ENCODE measurements at regions not wholly inside any gene's neighbourhood (a gene's known extent, or its start where the extent isn't known, plus 50 kb on each side); places are given as distances from the start of the nearest gene placed in this dataset.

GRCh38 chr16:50441486-50442157 is 72.8 kb upstream of the BRD7 start:
- H3K4me1 ChIP-seq (ENCODE audit: control insufficient read depth, insufficient read depth, low read depth, low read length) = peaks cover 1% of the 10 kb centered on the region

GRCh38 chr16:50440991-50441390 is 72.2 kb upstream of the BRD7 start:
- Histone ChIP-seq H2AFZ (ENCODE audit: low read depth, low read length) (no peak overlapping the region), H4K91ac (ENCODE audit: low read length) (no peak overlapping the region), H3K4me3 (ENCODE audit: insufficient read depth in 1 of 2, low read depth in 1 of 2, low read length in 2 of 2) (no peak overlapping the region), H2BK12ac (ENCODE audit: low read length in 2 of 2) (no peak overlapping the region), H2AK5ac (ENCODE audit: low read length, severe bottlenecking) (no peak overlapping the region), H2BK120ac (ENCODE audit: low read depth, low read length) (no peak overlapping the region), H2BK15ac (ENCODE audit: low read depth, poor library complexity, severe bottlenecking) (no peak overlapping the region), H2BK5ac (ENCODE audit: low read depth, low read length, poor library complexity, severe bottlenecking) (no peak overlapping the region), H3K4me2 (ENCODE audit: low read length, poor library complexity, severe bottlenecking) (no peak overlapping the region), H3K14ac (ENCODE audit: low read length in 2 of 2) (peak overlapping the region in 1 of 2 experiments; percentile 3), H4K8ac (ENCODE audit: low read length) (no peak overlapping the region), H3K27me3 (ENCODE audit: control insufficient read depth in 1 of 2, insufficient read depth in 1 of 2, low read length in 2 of 2) (peaks cover 0 to 2% of the 10 kb centered on the region in 2 experiments), H3K27ac (ENCODE audit: low read length, poor library complexity, severe bottlenecking) (no peak overlapping the region), H3K9me3 (ENCODE audit: control insufficient read depth, low read length) (peaks cover 7% of the 10 kb centered on the region), H3K18ac (ENCODE audit: low read depth in 1 of 2, low read length in 2 of 2) (no peak overlapping the region), H3K9ac (ENCODE audit: low read length) (no peak overlapping the region), H3K4me1 (ENCODE audit: control insufficient read depth, insufficient read depth, low read depth, low read length) (peaks cover 1% of the 10 kb centered on the region), H3K23ac (ENCODE audit: low read length in 2 of 2) (no peak overlapping the region), H3K36me3 (ENCODE audit: control insufficient read depth in 1 of 2, insufficient read depth in 2 of 2, low read depth in 1 of 2, low read length in 2 of 2) (no peaks in the 10 kb centered on the region), H3K79me1 (replicated peaks; ENCODE audit: low read length, poor library complexity, severe bottlenecking) (no peaks in the 10 kb centered on the region), H3K4ac (ENCODE audit: low read depth in 1 of 2, low read length in 2 of 2) (no peak overlapping the region)
- DNase-seq = no peak
- WGBS = 61% methylated on average over 4 of the region's 4 CpGs

More at GRCh38 chr16:50441486-50442157, 72.8 kb upstream of the BRD7 start:
- H3K14ac ChIP-seq (ENCODE audit: low read length in 2 of 2) = peak overlapping the region in 1 of 2 experiments; percentile 3
- no peak overlapping the region for H3K18ac ChIP-seq (ENCODE audit: low read depth in 1 of 2, low read length in 2 of 2)
- H3K4me2 ChIP-seq (ENCODE audit: low read length, poor library complexity, severe bottlenecking) = no peak overlapping the region
- no peak overlapping the region for H3K9ac ChIP-seq (ENCODE audit: low read length)
- H3K27ac ChIP-seq (ENCODE audit: low read length, poor library complexity, severe bottlenecking) = no peak overlapping the region
- no peak overlapping the region for H2AK5ac ChIP-seq (ENCODE audit: low read length, severe bottlenecking)
- no peak overlapping the region for H2BK120ac ChIP-seq (ENCODE audit: low read depth, low read length)
- H3K36me3 ChIP-seq (ENCODE audit: control insufficient read depth in 1 of 2, insufficient read depth in 2 of 2, low read depth in 1 of 2, low read length in 2 of 2) = no peaks in the 10 kb centered on the region
- WGBS = 58% methylated on average over 6 of the region's 7 CpGs
- H3K4ac ChIP-seq (ENCODE audit: low read depth in 1 of 2, low read length in 2 of 2) = no peak overlapping the region
- no peak overlapping the region for H2BK15ac ChIP-seq (ENCODE audit: low read depth, poor library complexity, severe bottlenecking)
- H4K8ac ChIP-seq (ENCODE audit: low read length) = no peak overlapping the region
- no peak overlapping the region for H2BK5ac ChIP-seq (ENCODE audit: low read depth, low read length, poor library complexity, severe bottlenecking)
- no peak for DNase-seq
- H2BK12ac ChIP-seq (ENCODE audit: low read length in 2 of 2) = no peak overlapping the region
- peaks cover 5 to 8% of the 10 kb centered on the region in 2 experiments for H3K27me3 ChIP-seq (ENCODE audit: control insufficient read depth in 1 of 2, insufficient read depth in 1 of 2, low read length in 2 of 2)
- no peak overlapping the region for H3K4me3 ChIP-seq (ENCODE audit: insufficient read depth in 1 of 2, low read depth in 1 of 2, low read length in 2 of 2)
- no peak overlapping the region for H3K23ac ChIP-seq (ENCODE audit: low read length in 2 of 2)
- peaks cover 7% of the 10 kb centered on the region for H3K9me3 ChIP-seq (ENCODE audit: control insufficient read depth, low read length)
- no peak overlapping the region for H2AFZ ChIP-seq (ENCODE audit: low read depth, low read length)
- no peak overlapping the region for H4K91ac ChIP-seq (ENCODE audit: low read length)
- H3K79me1 ChIP-seq (replicated peaks; ENCODE audit: low read length, poor library complexity, severe bottlenecking) = no peaks in the 10 kb centered on the region

- no peaks in the 10 kb centered on the region for H3K36me3 ChIP-seq (ENCODE audit: control insufficient read depth in 1 of 2, insufficient read depth in 2 of 2, low read depth in 1 of 2, low read length in 2 of 2)
- no peaks in the 10 kb centered on the region for H3K79me1 ChIP-seq (replicated peaks; ENCODE audit: low read length, poor library complexity, severe bottlenecking)
- no peak overlapping the region for H4K8ac ChIP-seq (ENCODE audit: low read length)
- no peak overlapping the region for H2AFZ ChIP-seq (ENCODE audit: low read depth, low read length)
- no peak overlapping the region for H3K4ac ChIP-seq (ENCODE audit: low read depth in 1 of 2, low read length in 2 of 2)
- H3K27ac ChIP-seq (ENCODE audit: low read length, poor library complexity, severe bottlenecking) = no peak overlapping the region
- H2AK5ac ChIP-seq (ENCODE audit: low read length, severe bottlenecking) = no peak overlapping the region
- DNase-seq = no peak
- H2BK12ac ChIP-seq (ENCODE audit: low read length in 2 of 2) = no peak overlapping the region
- H2BK15ac ChIP-seq (ENCODE audit: low read depth, poor library complexity, severe bottlenecking) = no peak overlapping the region
- no peak overlapping the region for H2BK5ac ChIP-seq (ENCODE audit: low read depth, low read length, poor library complexity, severe bottlenecking)
- no peak overlapping the region for H3K23ac ChIP-seq (ENCODE audit: low read length in 2 of 2)
- no peak overlapping the region for H3K4me2 ChIP-seq (ENCODE audit: low read length, poor library complexity, severe bottlenecking)
- H3K18ac ChIP-seq (ENCODE audit: low read depth in 1 of 2, low read length in 2 of 2) = no peak overlapping the region
- WGBS = 51% methylated on average over 2 of the region's 2 CpGs
- no peak overlapping the region for H3K4me3 ChIP-seq (ENCODE audit: insufficient read depth in 1 of 2, low read depth in 1 of 2, low read length in 2 of 2)
- no peak overlapping the region for H3K14ac ChIP-seq (ENCODE audit: low read length in 2 of 2)
- peaks cover 7% of the 10 kb centered on the region for H3K9me3 ChIP-seq (ENCODE audit: control insufficient read depth, low read length)
- H2BK120ac ChIP-seq (ENCODE audit: low read depth, low read length) = no peak overlapping the region
- no peaks in the 10 kb centered on the region for H3K27me3 ChIP-seq (ENCODE audit: control insufficient read depth in 1 of 2, insufficient read depth in 1 of 2, low read length in 2 of 2)
- no peaks in the 10 kb centered on the region for H3K4me1 ChIP-seq (ENCODE audit: control insufficient read depth, insufficient read depth, low read depth, low read length)
- H4K91ac ChIP-seq (ENCODE audit: low read length) = no peak overlapping the region
- H3K9ac ChIP-seq (ENCODE audit: low read length) = no peak overlapping the region
These were observed 71.7 kb upstream of the BRD7 start for GRCh38 chr16:50440531-50440930.

DNA sequence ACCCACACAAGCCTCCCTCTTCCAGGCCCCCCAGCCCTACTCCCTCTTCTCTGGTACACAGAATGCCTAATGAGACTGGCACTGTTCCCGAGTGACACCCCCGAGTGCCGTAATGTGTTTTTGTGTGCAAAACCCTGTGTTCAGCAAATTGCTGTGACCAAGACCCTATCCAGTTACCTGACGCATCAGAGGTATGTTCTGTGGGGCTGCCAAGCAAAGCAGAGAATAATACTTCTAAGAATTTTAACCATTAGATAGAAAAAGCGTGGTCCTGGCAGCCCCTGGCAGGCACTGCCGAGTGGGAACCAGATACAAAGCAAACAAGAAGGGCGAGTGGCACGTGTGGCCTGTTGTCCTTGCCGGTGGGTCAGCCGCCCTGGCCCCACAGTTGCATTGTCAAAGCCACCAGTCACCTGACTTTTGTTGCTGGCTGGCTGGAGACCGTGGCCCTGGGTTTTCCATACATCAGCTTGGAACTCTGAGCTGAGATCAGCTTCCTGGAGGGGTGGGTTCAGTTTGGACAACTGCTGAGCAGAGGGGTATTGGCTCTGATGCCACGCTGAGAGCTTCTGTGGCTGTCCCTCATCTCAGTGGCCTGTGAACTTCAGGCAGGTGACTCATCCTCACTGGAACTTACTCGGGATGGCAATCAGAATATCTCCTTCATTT is 69.1 kb upstream of the BRD7 start:
- H2AFZ ChIP-seq (ENCODE audit: low read depth, low read length) = no peak overlapping the region
- no peak overlapping the region for H3K23ac ChIP-seq (ENCODE audit: low read length in 2 of 2)
- H3K4me3 ChIP-seq (ENCODE audit: insufficient read depth in 1 of 2, low read depth in 1 of 2, low read length in 2 of 2) = no peak overlapping the region
- no peak overlapping the region for H4K8ac ChIP-seq (ENCODE audit: low read length)
- no peak overlapping the region for H3K9ac ChIP-seq (ENCODE audit: low read length)
- no peak overlapping the region for H2AK5ac ChIP-seq (ENCODE audit: low read length, severe bottlenecking)
- H3K27me3 ChIP-seq (ENCODE audit: control insufficient read depth in 1 of 2, insufficient read depth in 1 of 2, low read length in 2 of 2) = peaks cover 4 to 17% of the 10 kb centered on the region in 2 experiments
- no peak overlapping the region for H3K14ac ChIP-seq (ENCODE audit: low read length in 2 of 2)
- H2BK12ac ChIP-seq (ENCODE audit: low read length in 2 of 2) = no peak overlapping the region
- H3K4me1 ChIP-seq (ENCODE audit: control insufficient read depth, insufficient read depth, low read depth, low read length) = no peaks in the 10 kb centered on the region
- H3K36me3 ChIP-seq (ENCODE audit: control insufficient read depth in 1 of 2, insufficient read depth in 2 of 2, low read depth in 1 of 2, low read length in 2 of 2) = no peaks in the 10 kb centered on the region
- H3K4me2 ChIP-seq (ENCODE audit: low read length, poor library complexity, severe bottlenecking) = no peak overlapping the region
- H3K4ac ChIP-seq (ENCODE audit: low read depth in 1 of 2, low read length in 2 of 2) = no peak overlapping the region
- H3K9me3 ChIP-seq (ENCODE audit: control insufficient read depth, low read length) = peaks cover 7% of the 10 kb centered on the region
- H3K79me1 ChIP-seq (replicated peaks; ENCODE audit: low read length, poor library complexity, severe bottlenecking) = no peaks in the 10 kb centered on the region
- H3K27ac ChIP-seq (ENCODE audit: low read length, poor library complexity, severe bottlenecking) = no peak overlapping the region
- no peak overlapping the region for H2BK120ac ChIP-seq (ENCODE audit: low read depth, low read length)
- no peak for DNase-seq
- H2BK5ac ChIP-seq (ENCODE audit: low read depth, low read length, poor library complexity, severe bottlenecking) = no peak overlapping the region
- H4K91ac ChIP-seq (ENCODE audit: low read length) = no peak overlapping the region
- no peak overlapping the region for H3K18ac ChIP-seq (ENCODE audit: low read depth in 1 of 2, low read length in 2 of 2)
- WGBS = 82% methylated on average over 13 of the region's 13 CpGs
- no peak overlapping the region for H2BK15ac ChIP-seq (ENCODE audit: low read depth, poor library complexity, severe bottlenecking)
